ENCODE measurements at regions not wholly inside any gene's neighbourhood (a gene's known extent, or its start where the extent isn't known, plus 50 kb on each side); places are given as distances from the start of the nearest gene placed in this dataset.

DNA sequence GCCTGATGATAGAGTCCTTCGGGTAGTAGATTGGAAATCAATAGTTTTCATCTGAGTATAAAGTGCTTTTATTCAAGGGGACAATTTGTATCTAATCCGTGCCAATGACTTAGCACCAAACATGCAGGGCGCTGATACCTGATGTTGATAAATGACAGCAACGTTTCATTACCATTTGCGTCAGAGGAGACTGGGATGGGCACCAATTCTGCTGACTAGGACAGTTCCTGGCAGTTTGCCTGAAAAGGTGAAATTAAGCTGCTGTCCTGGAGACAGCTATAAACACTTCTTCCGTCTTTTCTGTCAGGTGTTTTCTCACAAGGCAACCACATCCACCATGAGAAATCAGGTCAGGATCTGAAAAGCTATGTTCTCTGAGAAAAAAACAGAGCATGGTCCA is 1136.4 kb downstream of the TYW1 start:
- Mint-ChIP-seq H3K27me3 (ENCODE audit: insufficient read depth, low read depth, poor library complexity) (no peaks in the 10 kb centered on the region), H3K36me3 (ENCODE audit: low read depth) (peaks cover 36% of the 10 kb centered on the region), H3K4me1 (no peaks in the 10 kb centered on the region), H3K9me3 (peaks cover 88% of the 10 kb centered on the region), H3K27ac (no peak overlapping the region), H3K4me3 (no peak overlapping the region)
- ATAC-seq (no peak), DNase-seq (ENCODE audit: low spot score) (no peak)
- H3K27me3 ChIP-seq (ENCODE audit: insufficient read depth), result no peaks in the 10 kb centered on the region
- H3K79me2 ChIP-seq (replicated peaks; ENCODE audit: insufficient read depth), result no peaks in the 10 kb centered on the region
- TF ChIP-seq, protein P1, sequence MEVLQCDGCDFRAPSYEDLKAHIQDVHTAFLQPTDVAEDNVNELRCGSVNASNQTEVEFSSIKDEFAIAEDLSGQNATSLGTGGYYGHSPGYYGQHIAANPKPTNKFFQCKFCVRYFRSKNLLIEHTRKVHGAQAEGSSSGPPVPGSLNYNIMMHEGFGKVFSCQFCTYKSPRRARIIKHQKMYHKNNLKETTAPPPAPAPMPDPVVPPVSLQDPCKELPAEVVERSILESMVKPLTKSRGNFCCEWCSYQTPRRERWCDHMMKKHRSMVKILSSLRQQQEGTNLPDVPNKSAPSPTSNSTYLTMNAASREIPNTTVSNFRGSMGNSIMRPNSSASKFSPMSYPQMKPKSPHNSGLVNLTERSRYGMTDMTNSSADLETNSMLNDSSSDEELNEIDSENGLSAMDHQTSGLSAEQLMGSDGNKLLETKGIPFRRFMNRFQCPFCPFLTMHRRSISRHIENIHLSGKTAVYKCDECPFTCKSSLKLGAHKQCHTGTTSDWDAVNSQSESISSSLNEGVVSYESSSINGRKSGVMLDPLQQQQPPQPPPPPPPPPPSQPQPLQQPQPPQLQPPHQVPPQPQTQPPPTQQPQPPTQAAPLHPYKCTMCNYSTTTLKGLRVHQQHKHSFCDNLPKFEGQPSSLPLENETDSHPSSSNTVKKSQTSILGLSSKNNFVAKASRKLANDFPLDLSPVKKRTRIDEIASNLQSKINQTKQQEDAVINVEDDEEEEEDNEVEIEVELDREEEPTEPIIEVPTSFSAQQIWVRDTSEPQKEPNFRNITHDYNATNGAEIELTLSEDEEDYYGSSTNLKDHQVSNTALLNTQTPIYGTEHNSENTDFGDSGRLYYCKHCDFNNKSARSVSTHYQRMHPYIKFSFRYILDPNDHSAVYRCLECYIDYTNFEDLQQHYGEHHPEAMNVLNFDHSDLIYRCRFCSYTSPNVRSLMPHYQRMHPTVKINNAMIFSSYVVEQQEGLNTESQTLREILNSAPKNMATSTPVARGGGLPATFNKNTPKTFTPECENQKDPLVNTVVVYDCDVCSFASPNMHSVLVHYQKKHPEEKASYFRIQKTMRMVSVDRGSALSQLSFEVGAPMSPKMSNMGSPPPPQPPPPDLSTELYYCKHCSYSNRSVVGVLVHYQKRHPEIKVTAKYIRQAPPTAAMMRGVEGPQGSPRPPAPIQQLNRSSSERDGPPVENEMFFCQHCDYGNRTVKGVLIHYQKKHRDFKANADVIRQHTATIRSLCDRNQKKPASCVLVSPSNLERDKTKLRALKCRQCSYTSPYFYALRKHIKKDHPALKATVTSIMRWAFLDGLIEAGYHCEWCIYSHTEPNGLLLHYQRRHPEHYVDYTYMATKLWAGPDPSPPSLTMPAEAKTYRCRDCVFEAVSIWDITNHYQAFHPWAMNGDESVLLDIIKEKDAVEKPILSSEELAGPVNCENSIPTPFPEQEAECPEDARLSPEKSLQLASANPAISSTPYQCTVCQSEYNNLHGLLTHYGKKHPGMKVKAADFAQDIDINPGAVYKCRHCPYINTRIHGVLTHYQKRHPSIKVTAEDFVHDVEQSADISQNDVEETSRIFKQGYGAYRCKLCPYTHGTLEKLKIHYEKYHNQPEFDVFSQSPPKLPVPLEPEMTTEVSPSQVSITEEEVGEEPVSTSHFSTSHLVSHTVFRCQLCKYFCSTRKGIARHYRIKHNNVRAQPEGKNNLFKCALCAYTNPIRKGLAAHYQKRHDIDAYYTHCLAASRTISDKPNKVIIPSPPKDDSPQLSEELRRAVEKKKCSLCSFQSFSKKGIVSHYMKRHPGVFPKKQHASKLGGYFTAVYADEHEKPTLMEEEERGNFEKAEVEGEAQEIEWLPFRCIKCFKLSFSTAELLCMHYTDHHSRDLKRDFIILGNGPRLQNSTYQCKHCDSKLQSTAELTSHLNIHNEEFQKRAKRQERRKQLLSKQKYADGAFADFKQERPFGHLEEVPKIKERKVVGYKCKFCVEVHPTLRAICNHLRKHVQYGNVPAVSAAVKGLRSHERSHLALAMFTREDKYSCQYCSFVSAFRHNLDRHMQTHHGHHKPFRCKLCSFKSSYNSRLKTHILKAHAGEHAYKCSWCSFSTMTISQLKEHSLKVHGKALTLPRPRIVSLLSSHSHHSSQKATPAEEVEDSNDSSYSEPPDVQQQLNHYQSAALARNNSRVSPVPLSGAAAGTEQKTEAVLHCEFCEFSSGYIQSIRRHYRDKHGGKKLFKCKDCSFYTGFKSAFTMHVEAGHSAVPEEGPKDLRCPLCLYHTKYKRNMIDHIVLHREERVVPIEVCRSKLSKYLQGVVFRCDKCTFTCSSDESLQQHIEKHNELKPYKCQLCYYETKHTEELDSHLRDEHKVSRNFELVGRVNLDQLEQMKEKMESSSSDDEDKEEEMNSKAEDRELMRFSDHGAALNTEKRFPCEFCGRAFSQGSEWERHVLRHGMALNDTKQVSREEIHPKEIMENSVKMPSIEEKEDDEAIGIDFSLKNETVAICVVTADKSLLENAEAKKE (CRISPR knock-in tag; IDR thresholded peaks at IDR 0.05), result no peak
- TF ChIP-seq ZNF331 (CRISPR knock-in tag; IDR thresholded peaks at IDR 0.05; ENCODE audit: low read depth), result no peak
- TF ChIP-seq, protein P2, sequence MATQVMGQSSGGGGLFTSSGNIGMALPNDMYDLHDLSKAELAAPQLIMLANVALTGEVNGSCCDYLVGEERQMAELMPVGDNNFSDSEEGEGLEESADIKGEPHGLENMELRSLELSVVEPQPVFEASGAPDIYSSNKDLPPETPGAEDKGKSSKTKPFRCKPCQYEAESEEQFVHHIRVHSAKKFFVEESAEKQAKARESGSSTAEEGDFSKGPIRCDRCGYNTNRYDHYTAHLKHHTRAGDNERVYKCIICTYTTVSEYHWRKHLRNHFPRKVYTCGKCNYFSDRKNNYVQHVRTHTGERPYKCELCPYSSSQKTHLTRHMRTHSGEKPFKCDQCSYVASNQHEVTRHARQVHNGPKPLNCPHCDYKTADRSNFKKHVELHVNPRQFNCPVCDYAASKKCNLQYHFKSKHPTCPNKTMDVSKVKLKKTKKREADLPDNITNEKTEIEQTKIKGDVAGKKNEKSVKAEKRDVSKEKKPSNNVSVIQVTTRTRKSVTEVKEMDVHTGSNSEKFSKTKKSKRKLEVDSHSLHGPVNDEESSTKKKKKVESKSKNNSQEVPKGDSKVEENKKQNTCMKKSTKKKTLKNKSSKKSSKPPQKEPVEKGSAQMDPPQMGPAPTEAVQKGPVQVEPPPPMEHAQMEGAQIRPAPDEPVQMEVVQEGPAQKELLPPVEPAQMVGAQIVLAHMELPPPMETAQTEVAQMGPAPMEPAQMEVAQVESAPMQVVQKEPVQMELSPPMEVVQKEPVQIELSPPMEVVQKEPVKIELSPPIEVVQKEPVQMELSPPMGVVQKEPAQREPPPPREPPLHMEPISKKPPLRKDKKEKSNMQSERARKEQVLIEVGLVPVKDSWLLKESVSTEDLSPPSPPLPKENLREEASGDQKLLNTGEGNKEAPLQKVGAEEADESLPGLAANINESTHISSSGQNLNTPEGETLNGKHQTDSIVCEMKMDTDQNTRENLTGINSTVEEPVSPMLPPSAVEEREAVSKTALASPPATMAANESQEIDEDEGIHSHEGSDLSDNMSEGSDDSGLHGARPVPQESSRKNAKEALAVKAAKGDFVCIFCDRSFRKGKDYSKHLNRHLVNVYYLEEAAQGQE (IDR thresholded peaks at IDR 0.05; ENCODE audit: unreplicated experiment), result no peak
- H3K36me3 ChIP-seq (ENCODE audit: insufficient read depth), result no peaks in the 10 kb centered on the region
- no peak overlapping the region for H2AFZ ChIP-seq
- H3K9me2 ChIP-seq (ENCODE audit: insufficient read depth), result no peaks in the 10 kb centered on the region
- no peaks in the 10 kb centered on the region for H4K20me1 ChIP-seq (replicated peaks; ENCODE audit: insufficient read depth)
- no peaks in the 10 kb centered on the region for H3F3A ChIP-seq (replicated peaks; ENCODE audit: low read depth)
- H3K4me2 ChIP-seq, result no peak overlapping the region
- no peak overlapping the region for H3K27ac ChIP-seq (ENCODE audit: low read depth)
- H3K4me1 ChIP-seq (ENCODE audit: insufficient read depth), result no peaks in the 10 kb centered on the region
- H3K4me3 ChIP-seq, result no peak overlapping the region
